MM.1S (cell line): ENCODE measurements at regions not wholly inside any gene's neighbourhood (a gene's known extent, or its start where the extent isn't known, plus 50 kb on each side); places are given as distances from the start of the nearest gene placed in this dataset.

Experiments used
- DNase-seq: peaks from one replicate; pipeline ENCODE4 v3.0.0-alpha.2; 2015
- H2AFZ ChIP-seq: fragments of 300-600 bp; sonication (generic); 2 replicates; pipeline ENCODE4 v1.6.0; 2016; ENCODE audit warnings: antibody characterized with exemption, low read length
- H3F3A ChIP-seq: fragments of 300-600 bp; sonication (generic); 2 replicates; pipeline ENCODE4 v1.6.1; 2016; ENCODE audit warnings: mild to moderate bottlenecking, antibody characterized with exemption, low read length, moderate library complexity, mixed read lengths; ENCODE audit not compliant: insufficient read depth
- H3K27ac ChIP-seq: fragments of 300-600 bp; sonication (generic); 2 replicates; pipeline ENCODE4 v1.5.1; 2016; ENCODE audit warnings: mild to moderate bottlenecking, low read length
- H3K27me3 ChIP-seq: fragments of 300-600 bp; sonication (generic); replicated peaks from 2 replicates; pipeline ENCODE4 v1.6.0; 2016; ENCODE audit warnings: low read length; ENCODE audit not compliant: insufficient read depth
- H3K36me3 ChIP-seq: fragments of 300-600 bp; sonication (generic); replicated peaks from 2 replicates; pipeline ENCODE4 v1.6.1; 2016; ENCODE audit warnings: mild to moderate bottlenecking, low read length, mixed read lengths; ENCODE audit not compliant: insufficient read depth
- H3K4me1 ChIP-seq: fragments of 300-600 bp; sonication (generic); 2 replicates; pipeline ENCODE4 v1.6.1; 2016; ENCODE audit warnings: low read length, mixed read lengths
- H3K4me2 ChIP-seq: fragments of 300-600 bp; sonication (generic); 2 replicates; pipeline ENCODE4 v1.6.0; 2016; ENCODE audit warnings: low read depth, low read length
- H3K4me3 ChIP-seq: fragments of 300-600 bp; sonication (generic); 2 replicates; pipeline ENCODE4 v1.5.1; 2016; ENCODE audit warnings: low read length, mixed read lengths
- H3K79me2 ChIP-seq: fragments of 300-600 bp; sonication (generic); 2 replicates; pipeline ENCODE4 v1.6.1; 2016; ENCODE audit warnings: mixed run types, low read length, mixed read lengths
- H3K9ac ChIP-seq: fragments of 300-600 bp; sonication (generic); 2 replicates; pipeline ENCODE4 v1.6.1; 2016; ENCODE audit warnings: low read length, mixed read lengths
- H3K9me2 ChIP-seq: fragments of 300-600 bp; sonication (generic); replicated peaks from 2 replicates; pipeline ENCODE4 v1.6.1; 2016; ENCODE audit warnings: mild to moderate bottlenecking, low read length, mixed read lengths; ENCODE audit not compliant: insufficient read depth
- H3K9me3 ChIP-seq: fragments of 300-600 bp; sonication (generic); replicated peaks from 2 replicates; pipeline ENCODE4 v1.6.1; 2016; ENCODE audit warnings: mild to moderate bottlenecking, low read length, mixed read lengths; ENCODE audit not compliant: insufficient read depth
- H4K20me1 ChIP-seq: fragments of 300-600 bp; sonication (generic); 2 replicates; pipeline ENCODE4 v1.6.1; 2016; ENCODE audit warnings: mild to moderate bottlenecking, low read length, moderate library complexity, mixed read lengths; ENCODE audit not compliant: insufficient read depth
- CTCF ChIP-seq: fragments of 300-600 bp; sonication (generic); IDR thresholded peaks from 2 replicates; pipeline ENCODE4 v1.5.1; 2016; ENCODE audit warnings: antibody characterized with exemption, low read length, mixed read lengths
- EZH2 ChIP-seq: fragments of 300-600 bp; sonication (generic); optimal IDR thresholded peaks from 2 replicates; pipeline ENCODE3; 2017; ENCODE audit warnings: low read depth, mild to moderate bottlenecking, antibody characterized with exemption, low read length, mixed read lengths
- EZH2phosphoT487 ChIP-seq: fragments of 300-600 bp; sonication (generic); IDR thresholded peaks from 2 replicates; pipeline ENCODE4 v1.6.1; 2018; ENCODE audit warnings: antibody characterized with exemption, low read length

GRCh38 chr5:100641833-100642232 is 106.7 kb downstream of the FAM174A start:
- H3K9ac ChIP-seq = no peak overlapping the region
- no peaks in the 10 kb centered on the region for H3K79me2 ChIP-seq
- H3K36me3 ChIP-seq = no peaks in the 10 kb centered on the region
- DNase-seq = no peak
- no peak overlapping the region for H3K27ac ChIP-seq
- TF ChIP-seq CTCF (no peak), EZH2 (no peak), EZH2phosphoT487 (no peak)
- H3K9me2 ChIP-seq = no peaks in the 10 kb centered on the region
- H3K27me3 ChIP-seq = no peaks in the 10 kb centered on the region
- H2AFZ ChIP-seq = no peak overlapping the region
- no peak overlapping the region for H3K4me3 ChIP-seq
- no peaks in the 10 kb centered on the region for H3K9me3 ChIP-seq
- no peaks in the 10 kb centered on the region for H3K4me1 ChIP-seq
- H4K20me1 ChIP-seq = no peaks in the 10 kb centered on the region
- no peak overlapping the region for H3K4me2 ChIP-seq
- no peaks in the 10 kb centered on the region for H3F3A ChIP-seq

- no peaks in the 10 kb centered on the region for H3F3A ChIP-seq
- H3K9ac ChIP-seq = no peak overlapping the region
- no peaks in the 10 kb centered on the region for H3K27me3 ChIP-seq
- no peaks in the 10 kb centered on the region for H3K9me2 ChIP-seq
- H3K4me3 ChIP-seq = no peak overlapping the region
- H3K9me3 ChIP-seq = no peaks in the 10 kb centered on the region
- no peaks in the 10 kb centered on the region for H4K20me1 ChIP-seq
- H3K4me1 ChIP-seq = no peaks in the 10 kb centered on the region
- H2AFZ ChIP-seq = no peak overlapping the region
- H3K79me2 ChIP-seq = no peaks in the 10 kb centered on the region
- H3K36me3 ChIP-seq = no peaks in the 10 kb centered on the region
- no peak overlapping the region for H3K27ac ChIP-seq
- no peak for TF ChIP-seq EZH2
- H3K4me2 ChIP-seq = no peak overlapping the region
- no peak for DNase-seq
Measured at GRCh38 chr5:100643473-100643872, 108.3 kb downstream of the FAM174A start.

GRCh38 chr5:100644185-100644584 is 109.0 kb downstream of the FAM174A start:
- no peaks in the 10 kb centered on the region for H3K79me2 ChIP-seq
- H3K4me3 ChIP-seq = no peak overlapping the region
- no peaks in the 10 kb centered on the region for H4K20me1 ChIP-seq
- H3K9me3 ChIP-seq = no peaks in the 10 kb centered on the region
- H3K36me3 ChIP-seq = no peaks in the 10 kb centered on the region
- H3K4me2 ChIP-seq = no peak overlapping the region
- no peak overlapping the region for H3K27ac ChIP-seq
- no peak overlapping the region for H2AFZ ChIP-seq
- H3K9ac ChIP-seq = no peak overlapping the region
- no peak for DNase-seq
- no peaks in the 10 kb centered on the region for H3K4me1 ChIP-seq
- H3K9me2 ChIP-seq = no peaks in the 10 kb centered on the region
- no peaks in the 10 kb centered on the region for H3K27me3 ChIP-seq
- no peaks in the 10 kb centered on the region for H3F3A ChIP-seq
- TF ChIP-seq EZH2phosphoT487 = no peak
- no peak for TF ChIP-seq CTCF
- TF ChIP-seq EZH2 = no peak

- no peak overlapping the region for H3K4me3 ChIP-seq
- H3F3A ChIP-seq = no peaks in the 10 kb centered on the region
- H3K79me2 ChIP-seq = no peaks in the 10 kb centered on the region
- TF ChIP-seq EZH2phosphoT487 = no peak
- TF ChIP-seq EZH2 = no peak
- no peak for TF ChIP-seq CTCF
- H2AFZ ChIP-seq = no peak overlapping the region
- H3K9me2 ChIP-seq = no peaks in the 10 kb centered on the region
- no peaks in the 10 kb centered on the region for H3K36me3 ChIP-seq
- H3K9me3 ChIP-seq = no peaks in the 10 kb centered on the region
- DNase-seq = no peak
- H3K4me2 ChIP-seq = no peak overlapping the region
- no peak overlapping the region for H3K9ac ChIP-seq
- no peaks in the 10 kb centered on the region for H4K20me1 ChIP-seq
- no peaks in the 10 kb centered on the region for H3K4me1 ChIP-seq
- no peak overlapping the region for H3K27ac ChIP-seq
- no peaks in the 10 kb centered on the region for H3K27me3 ChIP-seq
Measured at GRCh38 chr5:100644776-100645175, 109.6 kb downstream of the FAM174A start.
